ENCODE measurements at regions not wholly inside any gene's neighbourhood (a gene's known extent, or its start where the extent isn't known, plus 50 kb on each side); places are given as distances from the start of the nearest gene placed in this dataset.

DNA sequence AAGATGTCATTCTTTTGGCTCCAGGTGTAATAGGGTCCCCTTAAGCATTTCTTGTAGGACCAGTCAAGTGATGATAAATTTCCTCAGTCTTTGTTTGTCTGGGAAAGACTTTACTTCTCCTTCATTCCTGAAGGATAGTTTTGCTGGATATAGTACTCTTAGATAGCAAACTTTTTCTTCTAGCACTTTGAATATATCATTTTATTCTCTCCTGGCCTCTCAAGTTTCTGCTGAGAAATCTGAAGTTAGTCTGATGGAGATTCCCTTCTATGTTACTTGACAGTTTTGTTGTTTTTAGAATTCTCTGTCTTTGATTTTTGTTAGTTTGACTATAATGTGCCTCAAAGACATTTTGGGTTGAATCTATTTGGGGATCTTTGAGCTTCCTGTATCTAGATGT, 181.2 kb upstream of the HES1 start:
- DNase-seq (ENCODE audit: low spot score) (no peak), ATAC-seq (ENCODE audit: low FRiP score) (no peak)
- TF ChIP-seq CTCF (IDR thresholded peaks at IDR 0.05) = no peak

DNA sequence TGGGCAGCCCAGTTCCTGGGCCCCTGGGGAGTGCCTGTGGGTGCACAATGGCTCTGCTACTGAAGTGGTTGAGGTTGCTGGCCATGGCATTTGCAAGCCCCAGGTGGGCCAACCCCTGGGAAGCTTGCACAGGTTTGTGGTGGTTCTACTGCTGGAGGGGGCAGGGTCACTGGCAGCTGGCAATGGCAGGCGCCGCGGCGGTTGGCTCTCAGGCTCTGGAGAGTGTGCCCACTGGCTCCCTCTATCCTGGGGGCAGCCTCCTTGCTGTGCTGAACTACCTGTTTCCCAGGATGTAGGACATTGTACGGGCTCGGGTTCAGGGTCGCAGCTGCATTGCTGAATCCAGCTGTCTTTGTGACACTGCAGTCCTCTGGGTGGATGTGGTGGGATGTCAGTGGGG, 180.2 kb upstream of the HES1 start:
- no peak for TF ChIP-seq CTCF (IDR thresholded peaks at IDR 0.05)
- DNase-seq (ENCODE audit: low spot score) = no peak
- ATAC-seq (ENCODE audit: low FRiP score) = no peak

GRCh38 chr3:193959861-193960260, 176.1 kb upstream of the HES1 start:
- no peak for TF ChIP-seq CTCF (IDR thresholded peaks at IDR 0.05)
- no peak for ATAC-seq (ENCODE audit: low FRiP score)
- no peak for DNase-seq (ENCODE audit: low spot score)

DNA sequence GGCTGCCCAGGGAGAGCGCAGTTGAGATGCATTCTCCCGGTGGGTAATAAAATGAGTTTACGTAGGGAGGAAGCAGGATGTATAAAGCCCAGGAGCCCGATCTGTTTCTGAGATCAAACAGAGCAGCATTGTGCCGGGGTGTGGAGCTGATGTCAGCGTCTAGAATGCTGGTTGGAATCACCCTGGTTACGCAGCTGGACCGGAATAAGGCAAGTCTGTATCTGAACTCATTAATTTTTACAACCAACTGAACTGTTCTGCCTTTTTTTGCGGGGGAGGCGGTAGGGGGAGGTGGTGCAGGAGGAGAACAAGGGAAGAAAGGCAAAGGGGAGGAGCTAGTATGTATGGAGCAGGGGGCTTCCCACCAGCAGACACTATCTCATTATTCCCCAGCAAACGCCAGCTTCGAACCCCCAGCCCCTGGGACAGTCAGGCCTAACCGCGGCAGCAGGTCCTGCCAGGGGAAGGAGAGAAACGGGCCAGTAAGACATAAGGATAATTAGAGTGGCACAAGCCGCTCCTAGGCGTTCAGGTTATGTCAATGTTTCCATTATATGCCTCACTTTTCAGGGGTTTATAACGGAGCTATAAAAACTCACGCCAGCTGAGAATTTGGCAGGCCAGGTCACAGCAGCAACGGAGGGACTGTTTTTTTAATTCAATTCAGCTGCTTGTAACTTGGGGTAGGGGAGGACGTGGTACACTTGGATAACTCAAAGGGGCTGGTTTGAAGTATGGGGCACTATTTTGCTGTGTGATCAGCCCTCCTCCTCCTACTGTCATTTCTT, 175.3 kb upstream of the HES1 start:
- DNase-seq (ENCODE audit: low spot score) (no peak), ATAC-seq (ENCODE audit: low FRiP score) (no peak)
- no peak for TF ChIP-seq CTCF (IDR thresholded peaks at IDR 0.05)

DNA sequence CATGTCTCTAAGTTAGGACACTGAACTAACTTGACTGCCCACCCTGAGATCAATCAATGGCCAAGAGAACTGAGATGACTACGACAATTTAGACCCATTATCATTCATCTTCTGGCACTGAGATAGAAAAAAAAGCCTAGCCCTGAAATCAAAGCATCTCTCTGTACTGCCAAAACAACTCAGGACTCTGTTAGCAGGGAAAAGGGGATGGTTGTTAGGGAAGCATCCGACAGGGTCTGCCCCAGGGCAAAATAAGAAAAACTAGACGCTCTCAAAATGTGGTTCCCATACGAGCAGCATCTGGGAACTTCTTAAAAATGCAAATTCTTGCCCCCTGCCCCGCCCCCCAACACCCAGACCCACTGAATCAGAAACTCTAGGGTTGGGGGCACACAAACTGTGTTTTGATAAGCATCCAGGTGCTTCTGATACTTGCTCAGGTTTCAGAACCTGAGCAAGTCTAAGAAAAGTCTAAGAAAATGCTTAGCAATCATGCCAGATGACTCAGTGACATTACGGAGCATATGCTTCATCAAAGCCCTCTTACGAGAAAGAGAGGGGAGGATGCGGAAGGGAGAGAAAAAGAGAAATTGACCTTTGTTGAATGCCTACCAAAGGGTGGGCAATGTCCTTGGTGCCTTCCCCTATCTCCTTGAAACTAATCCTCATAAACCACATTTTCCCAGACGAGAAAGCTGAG, 172.8 kb upstream of the HES1 start:
- no peak for TF ChIP-seq CTCF (IDR thresholded peaks at IDR 0.05)
- DNase-seq (ENCODE audit: low spot score) = no peak
- ATAC-seq (ENCODE audit: low FRiP score) = no peak

GRCh38 chr3:193963808-193964516, 172.0 kb upstream of the HES1 start:
- no peak for TF ChIP-seq CTCF (IDR thresholded peaks at IDR 0.05)
- DNase-seq (ENCODE audit: low spot score) (no peak), ATAC-seq (ENCODE audit: low FRiP score) (no peak)
